Colonic mucosa (tissue), 4 donors: ENCODE measurements at regions not wholly inside any gene's neighbourhood (a gene's known extent, or its start where the extent isn't known, plus 50 kb on each side); places are given as distances from the start of the nearest gene placed in this dataset.

ENCODE experiments used
- DNase-seq: peaks from one replicate; pipeline ENCODE4 v3.0.0-alpha.2; 2020
- H3K27ac ChIP-seq: fragments of 200-600 bp; one replicate; pipeline ENCODE4 v1.8.0; 2021
- H3K27me3 ChIP-seq: fragments of 200-600 bp; one replicate; pipeline ENCODE4 v1.8.0; 2021
- H3K36me3 ChIP-seq: fragments of 200-600 bp; one replicate; pipeline ENCODE4 v1.8.0; 2021
- H3K4me1 ChIP-seq: fragments of 200-600 bp; one replicate; pipeline ENCODE4 v1.8.0; 2021; ENCODE audit warnings: mild to moderate bottlenecking
- H3K4me3 ChIP-seq: fragments of 200-600 bp; one replicate; pipeline ENCODE4 v1.8.0; 2021
- H3K9ac ChIP-seq, 2 donors: one replicate each; pipeline ENCODE4 v1.7.0; 2013; ENCODE audit warnings: control low read depth in 2 of 2, low read depth in 2 of 2, low read length in 2 of 2
- H3K9me3 ChIP-seq: fragments of 200-600 bp; one replicate; pipeline ENCODE4 v1.8.0; 2021
- CTCF ChIP-seq: fragments of 200-600 bp; IDR thresholded peaks from one replicate; pipeline ENCODE4 v1.8.0; 2022; ENCODE audit warnings: antibody characterized with exemption, mild to moderate bottlenecking
- intact Hi-C: fragments of 100-400 bp; cut with DNase I; formaldehyde crosslinking; loops from one replicate; pipeline ENCODE4 v1.14.1; 2022
- donor health status: healthy.
- donor health status: DM: no; HTN: no; CAD: no.
- donor health status: DM: no; HTN: no; CAD: no.

GRCh38 chr2:150023663-150024062 lies 436.1 kb upstream of the MMADHC start:
- Histone ChIP-seq H3K27me3 (no peaks in the 10 kb centered on the region), H3K4me3 (no peak overlapping the region), H3K27ac (no peak overlapping the region), H3K4me1 (no peaks in the 10 kb centered on the region), H3K9ac (no peak overlapping the region), H3K36me3 (no peaks in the 10 kb centered on the region), H3K9me3 (no peaks in the 10 kb centered on the region)
- no peak for TF ChIP-seq CTCF
- intact Hi-C loops, result no loop called here
- no peak for DNase-seq

- Histone ChIP-seq H3K4me3 (no peak overlapping the region), H3K9me3 (no peaks in the 10 kb centered on the region), H3K27me3 (no peaks in the 10 kb centered on the region), H3K27ac (no peak overlapping the region), H3K9ac (no peak overlapping the region), H3K4me1 (no peaks in the 10 kb centered on the region), H3K36me3 (no peaks in the 10 kb centered on the region)
- TF ChIP-seq CTCF, result no peak
- intact Hi-C loops, result no loop called here
- no peak for DNase-seq
Observed at GRCh38 chr2:150023044-150023443, 435.5 kb upstream of the MMADHC start.

- Histone ChIP-seq H3K4me3 (no peak overlapping the region), H3K9me3 (no peaks in the 10 kb centered on the region), H3K27ac (no peak overlapping the region), H3K27me3 (no peaks in the 10 kb centered on the region), H3K4me1 (no peaks in the 10 kb centered on the region), H3K36me3 (no peaks in the 10 kb centered on the region), H3K9ac (no peak overlapping the region)
- no peak for DNase-seq
- no peak for TF ChIP-seq CTCF
- intact Hi-C loops, result no loop called here
Observed at GRCh38 chr2:150020937-150021673, 433.5 kb upstream of the MMADHC start.

GRCh38 chr2:150020221-150020620 lies 432.6 kb upstream of the MMADHC start:
- TF ChIP-seq CTCF, result no peak
- H3K27ac ChIP-seq, result no peak overlapping the region
- H3K4me3 ChIP-seq, result no peak overlapping the region
- H3K9me3 ChIP-seq, result no peaks in the 10 kb centered on the region
- no peaks in the 10 kb centered on the region for H3K27me3 ChIP-seq
- H3K4me1 ChIP-seq, result no peaks in the 10 kb centered on the region
- no peaks in the 10 kb centered on the region for H3K36me3 ChIP-seq
- no peak overlapping the region for H3K9ac ChIP-seq
- DNase-seq, result no peak
- intact Hi-C loops, result no loop called here

GRCh38 chr2:150019063-150019462 lies 431.5 kb upstream of the MMADHC start:
- no peak for DNase-seq
- H3K4me3 ChIP-seq, result no peak overlapping the region
- no peaks in the 10 kb centered on the region for H3K9me3 ChIP-seq
- H3K27ac ChIP-seq, result no peak overlapping the region
- H3K9ac ChIP-seq, result no peak overlapping the region
- no peak for TF ChIP-seq CTCF
- no peaks in the 10 kb centered on the region for H3K4me1 ChIP-seq
- H3K27me3 ChIP-seq, result no peaks in the 10 kb centered on the region
- intact Hi-C loops, result no loop called here
- H3K36me3 ChIP-seq, result no peaks in the 10 kb centered on the region
